VCaP (cell line): ENCODE measurements at regions not wholly inside any gene's neighbourhood (a gene's known extent, or its start where the extent isn't known, plus 50 kb on each side); places are given as distances from the start of the nearest gene placed in this dataset.

Experiments
- H3K27ac ChIP-seq: fragments of 450-650 bp; 2 replicates; pipeline ENCODE4 v1.5.1; 2017
- TF ChIP-seq, protein P1 (sequence below): fragments of 450-650 bp; conservative IDR thresholded peaks from 2 replicates; pipeline ENCODE4 v1.5.1; 2017; ENCODE audit warnings: mild to moderate bottlenecking, moderate library complexity

DNA sequence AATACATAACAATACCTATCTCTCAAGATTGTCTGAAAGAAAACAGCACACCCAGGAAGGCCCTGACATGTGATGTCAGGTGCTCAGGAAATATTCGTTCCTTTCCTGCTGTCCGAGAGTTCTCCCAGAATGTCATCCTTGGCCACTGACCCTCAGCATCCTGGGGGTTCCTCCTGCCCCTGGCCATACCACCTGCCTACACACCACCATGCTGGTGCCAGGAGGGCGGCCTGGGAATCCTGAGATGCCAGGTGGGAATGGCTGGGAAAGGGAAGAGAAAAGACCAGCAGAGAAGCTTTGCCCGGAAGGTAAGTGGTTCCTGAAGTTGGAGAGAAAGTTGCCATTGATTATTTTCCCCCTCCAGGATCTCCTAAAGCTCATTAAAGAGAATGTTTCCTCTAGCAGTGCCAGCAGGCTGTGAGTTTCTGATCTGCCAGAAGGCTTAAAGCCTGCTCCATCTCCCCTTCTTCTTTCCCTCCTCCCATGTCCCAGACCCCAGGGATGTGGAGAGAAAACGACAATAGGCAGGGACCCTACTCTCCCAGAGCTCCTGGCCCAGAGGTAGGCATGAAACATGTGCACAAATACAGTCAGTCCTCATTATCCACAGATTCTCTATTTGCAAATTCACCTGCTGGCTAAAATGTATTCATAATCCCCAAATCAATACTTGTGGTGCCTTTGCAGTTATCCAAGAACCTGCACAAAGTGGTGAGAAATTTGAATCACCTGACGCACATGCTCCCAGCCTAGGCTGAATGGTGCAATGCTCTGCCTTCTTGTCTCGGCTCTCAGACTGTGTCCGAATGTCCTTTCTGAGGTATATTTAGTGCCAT is 147.1 kb upstream of the MYCN start:
- TF ChIP-seq, protein P1, sequence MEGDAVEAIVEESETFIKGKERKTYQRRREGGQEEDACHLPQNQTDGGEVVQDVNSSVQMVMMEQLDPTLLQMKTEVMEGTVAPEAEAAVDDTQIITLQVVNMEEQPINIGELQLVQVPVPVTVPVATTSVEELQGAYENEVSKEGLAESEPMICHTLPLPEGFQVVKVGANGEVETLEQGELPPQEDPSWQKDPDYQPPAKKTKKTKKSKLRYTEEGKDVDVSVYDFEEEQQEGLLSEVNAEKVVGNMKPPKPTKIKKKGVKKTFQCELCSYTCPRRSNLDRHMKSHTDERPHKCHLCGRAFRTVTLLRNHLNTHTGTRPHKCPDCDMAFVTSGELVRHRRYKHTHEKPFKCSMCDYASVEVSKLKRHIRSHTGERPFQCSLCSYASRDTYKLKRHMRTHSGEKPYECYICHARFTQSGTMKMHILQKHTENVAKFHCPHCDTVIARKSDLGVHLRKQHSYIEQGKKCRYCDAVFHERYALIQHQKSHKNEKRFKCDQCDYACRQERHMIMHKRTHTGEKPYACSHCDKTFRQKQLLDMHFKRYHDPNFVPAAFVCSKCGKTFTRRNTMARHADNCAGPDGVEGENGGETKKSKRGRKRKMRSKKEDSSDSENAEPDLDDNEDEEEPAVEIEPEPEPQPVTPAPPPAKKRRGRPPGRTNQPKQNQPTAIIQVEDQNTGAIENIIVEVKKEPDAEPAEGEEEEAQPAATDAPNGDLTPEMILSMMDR = no peak
- no peak overlapping the region for H3K27ac ChIP-seq

DNA sequence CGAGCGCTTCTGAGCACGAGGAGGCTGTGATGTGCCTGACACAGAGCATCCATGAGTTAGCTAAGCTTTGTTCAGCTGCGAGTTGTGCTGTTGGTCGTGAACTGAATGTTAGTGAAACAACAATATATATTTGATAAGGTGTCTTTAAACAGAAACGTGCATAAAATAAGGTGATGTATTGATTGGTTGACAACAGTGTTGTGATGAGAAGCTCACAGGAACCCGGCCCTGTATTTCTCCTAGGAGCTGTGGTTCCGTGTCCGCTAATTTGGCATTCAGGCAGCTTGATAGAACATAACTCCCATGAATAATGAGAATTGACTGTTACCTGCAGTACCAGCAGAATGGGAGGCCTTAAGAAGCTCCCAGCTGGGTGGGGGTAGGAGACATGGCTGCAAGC is 146.4 kb upstream of the MYCN start:
- TF ChIP-seq, protein P1 = no peak
- no peak overlapping the region for H3K27ac ChIP-seq

DNA sequence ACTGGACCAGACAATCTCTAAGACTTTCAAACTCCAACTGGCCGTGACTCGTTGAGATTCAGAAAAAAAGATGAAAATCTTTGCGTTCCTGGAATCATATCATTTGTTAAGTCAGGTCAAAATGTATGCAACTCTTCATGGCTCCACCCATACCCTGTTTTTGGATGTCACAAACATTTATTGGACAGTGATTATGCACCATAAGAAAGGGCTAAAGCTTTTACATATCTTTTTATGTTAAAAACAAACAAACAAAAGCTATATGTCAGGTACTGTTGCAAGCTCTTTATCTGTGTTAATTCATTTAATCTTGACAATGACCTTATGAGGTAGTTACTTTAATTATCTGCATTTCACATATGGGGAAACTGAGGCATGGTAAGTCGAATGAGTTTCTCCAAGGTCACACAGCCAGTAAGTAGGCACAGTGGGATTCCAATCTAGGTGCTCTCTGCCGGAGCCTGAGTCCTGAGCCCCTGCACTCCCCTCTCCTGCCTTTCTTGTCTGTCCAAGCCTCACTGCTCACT is 145.7 kb upstream of the MYCN start:
- no peak overlapping the region for H3K27ac ChIP-seq
- TF ChIP-seq, protein P1 = no peak

DNA sequence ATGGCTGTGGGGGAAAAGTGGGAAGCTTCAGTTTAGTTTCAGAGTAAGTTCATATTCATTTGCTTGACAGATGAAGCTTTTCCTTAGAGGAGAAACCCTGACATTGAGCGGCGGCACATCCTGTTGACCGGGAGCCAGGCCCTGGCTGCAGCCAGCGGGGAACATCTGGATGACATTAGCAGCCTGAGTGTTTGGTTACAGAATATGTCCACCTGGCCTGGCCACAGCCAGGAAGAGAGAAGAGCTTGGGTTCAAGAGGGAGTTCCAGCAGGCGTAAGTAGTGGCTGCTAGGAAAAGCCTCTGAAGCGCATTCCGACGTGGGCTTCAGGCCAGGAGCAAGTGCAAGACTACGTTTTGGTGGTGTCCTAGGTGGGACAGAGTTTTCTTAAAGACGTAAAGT is 144.9 kb upstream of the MYCN start:
- TF ChIP-seq, protein P1 = no peak

DNA sequence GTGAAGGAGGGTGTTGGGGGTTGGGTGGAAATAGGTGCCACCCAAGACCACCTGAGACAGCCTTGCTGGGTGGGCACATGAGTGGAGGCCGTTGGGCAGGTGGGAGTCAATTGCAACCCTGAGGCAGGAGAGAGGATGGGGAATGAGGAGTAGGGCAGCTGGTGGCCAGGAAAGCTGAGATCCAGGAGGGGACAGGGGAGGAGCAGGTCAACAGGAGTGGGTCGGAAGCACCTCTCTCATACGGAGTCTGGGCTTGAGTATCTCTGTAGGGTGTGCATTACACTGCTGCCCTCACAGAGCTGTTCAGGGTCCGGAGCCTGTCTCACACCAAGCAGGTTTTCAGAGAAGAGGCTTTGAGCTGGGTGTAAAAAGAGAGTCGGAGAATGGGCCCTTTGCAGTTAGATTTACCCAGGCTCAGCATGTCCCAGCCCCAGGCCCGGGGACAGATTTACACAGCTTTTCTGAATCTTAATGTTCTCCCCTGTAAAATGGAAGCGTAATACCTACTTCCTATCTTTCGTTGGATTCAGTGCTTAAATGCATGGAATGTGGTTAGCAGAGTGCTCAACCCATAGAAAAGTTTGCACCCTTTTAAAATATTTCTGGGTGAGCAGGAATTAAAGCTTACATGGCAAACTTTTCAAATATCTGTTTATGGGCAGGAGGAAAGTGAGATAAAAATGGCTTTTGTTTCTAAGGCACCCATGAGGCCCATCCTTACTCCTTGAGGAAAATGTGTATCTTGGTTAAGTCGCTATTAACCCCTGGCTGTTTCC is 144.0 kb upstream of the MYCN start:
- TF ChIP-seq, protein P1 = no peak
- H3K27ac ChIP-seq = no peak overlapping the region

More for the DNA sequence above, 144.9 kb upstream of the MYCN start:
- no peak overlapping the region for H3K27ac ChIP-seq

DNA sequence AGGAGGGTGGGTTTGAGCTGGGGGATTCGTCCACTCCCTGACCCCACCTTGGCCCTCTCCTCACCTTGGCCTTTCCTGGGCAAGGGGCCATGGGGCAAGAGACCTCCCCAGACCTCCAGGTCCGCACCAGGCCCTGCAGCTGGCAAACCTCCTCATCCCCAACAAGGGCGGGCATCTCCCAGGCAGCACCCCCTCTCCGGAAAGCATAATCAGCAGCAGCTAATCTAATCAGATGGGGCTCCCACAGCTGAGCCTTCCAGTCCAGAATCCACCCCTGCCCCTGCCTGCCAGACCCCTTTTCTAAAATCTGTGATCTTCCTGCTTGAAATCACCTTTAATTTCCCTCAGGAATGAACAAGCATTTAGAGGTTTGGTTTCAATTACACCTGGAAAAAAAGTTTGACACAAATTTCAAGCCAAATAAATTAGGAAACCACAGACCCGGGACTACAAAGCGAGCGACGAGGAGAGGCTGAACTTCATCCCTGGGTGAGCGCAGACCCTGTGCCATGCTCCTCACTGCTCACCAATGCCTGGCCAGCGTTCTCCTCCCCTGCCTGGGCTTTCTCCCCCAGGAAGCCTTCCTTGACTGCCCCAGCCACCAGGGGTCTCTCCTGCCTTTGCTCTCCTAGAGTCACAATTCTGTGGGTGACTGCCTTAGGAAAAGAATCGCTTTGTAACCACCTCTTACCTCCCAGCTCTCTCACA is 143.0 kb upstream of the MYCN start:
- H3K27ac ChIP-seq = no peak overlapping the region
- TF ChIP-seq, protein P1 = peak; percentile 42

DNA sequence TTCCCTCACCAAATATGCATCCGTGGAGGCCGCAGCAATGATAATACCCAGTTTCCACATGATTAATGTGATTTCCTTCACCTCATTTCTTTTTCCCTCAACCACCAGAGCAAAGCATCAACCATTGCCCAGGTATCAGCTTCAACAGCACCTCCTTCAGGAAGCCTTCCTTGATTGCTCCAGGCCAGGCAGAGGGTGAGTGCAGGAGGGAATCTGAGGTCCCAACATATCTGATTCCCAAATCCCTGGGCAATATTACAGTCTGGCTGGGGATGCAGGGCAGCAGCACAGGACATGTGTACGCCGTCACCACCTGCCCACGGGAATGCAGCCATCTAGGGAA is 142.4 kb upstream of the MYCN start:
- TF ChIP-seq, protein P1 = no peak
- no peak overlapping the region for H3K27ac ChIP-seq
